ENCODE measurements at regions not wholly inside any gene's neighbourhood (a gene's known extent, or its start where the extent isn't known, plus 50 kb on each side); places are given as distances from the start of the nearest gene placed in this dataset.
"Not testable (repeated sequence)": the region's sequence is repeated elsewhere in the genome, so short reads cannot be mapped to it uniquely, and the experiment has no call there.

DNA sequence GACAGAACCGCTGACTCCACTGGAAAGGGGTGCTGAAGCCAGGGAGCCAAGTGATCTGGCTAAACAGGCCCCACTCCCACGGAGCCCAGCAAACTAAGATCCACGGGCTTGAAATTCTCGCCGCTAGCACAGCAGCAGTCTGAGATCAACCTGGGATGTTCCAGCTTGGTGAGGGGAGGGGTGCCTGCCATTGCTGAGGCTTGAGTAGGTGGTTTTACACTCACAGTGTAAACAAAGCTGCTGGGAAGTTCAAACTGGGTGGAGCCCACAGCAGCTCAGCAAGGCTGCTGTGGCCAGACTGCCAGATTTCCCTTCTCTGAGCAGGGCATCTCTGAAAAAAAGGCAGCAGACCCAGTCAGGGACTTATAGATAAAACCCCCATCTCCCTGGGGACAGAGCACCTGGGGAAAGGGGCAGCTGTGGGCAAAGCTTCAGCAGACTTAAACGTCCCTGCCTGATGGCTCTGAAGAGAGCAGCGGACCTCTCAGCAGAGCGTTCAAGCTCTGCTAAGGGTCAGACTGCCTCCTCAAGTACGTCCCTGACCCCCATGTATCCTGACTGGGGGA is 101.8 kb downstream of the HNRNPD start:
- ATAC-seq; H3K27me3 Mint-ChIP-seq; H3K36me3 Mint-ChIP-seq (ENCODE audit: low read depth); H3K9me3 Mint-ChIP-seq (ENCODE audit: low read depth); POLR2A ChIA-PET; H3K27ac Mint-ChIP-seq; H3K4me3 Mint-ChIP-seq; intact Hi-C loops (cut with DNase I, micrococcal nuclease): not testable (repeated sequence)
- H3K4me1 Mint-ChIP-seq: peaks cover 33% of the 10 kb centered on the region
- CTCF ChIA-PET: interaction anchor here (0.9 to 4.4 kb wide), 3 partner anchors 11 to 13 kb away, joined by 3 to 36 read pairs (median 6); no protein-coding TSS in a partner anchor
- peak; percentile 18 for DNase-seq

DNA sequence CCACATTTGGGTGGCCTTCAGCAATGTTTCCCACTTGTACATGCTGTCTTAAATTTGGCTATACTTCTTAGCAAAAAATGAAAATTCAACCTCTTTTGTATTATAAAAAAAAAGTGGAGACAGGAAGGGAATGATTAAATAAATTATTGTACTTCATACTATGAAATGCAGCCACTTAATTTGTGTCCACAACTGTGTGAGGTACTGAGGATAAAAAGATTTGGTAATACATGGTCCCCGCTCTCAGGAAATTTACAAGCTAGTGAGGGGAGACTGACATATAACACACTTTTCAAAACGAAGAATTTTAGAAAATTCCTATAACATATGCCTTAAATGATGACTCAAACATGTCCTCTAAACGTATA is 105.0 kb downstream of the HNRNPD start:
- Mint-ChIP-seq H3K27ac (no peak overlapping the region), H3K36me3 (ENCODE audit: low read depth) (no peaks in the 10 kb centered on the region), H3K4me3 (no peak overlapping the region), H3K4me1 (peaks cover 23% of the 10 kb centered on the region), H3K27me3 (no peaks in the 10 kb centered on the region), H3K9me3 (ENCODE audit: low read depth) (no peaks in the 10 kb centered on the region)
- CTCF ChIA-PET: interaction anchor here (0.6 to 4.4 kb wide), 19 partner anchors 8 to 872 kb away, joined by 3 to 36 read pairs (median 4); no protein-coding TSS in a partner anchor
- no peak for DNase-seq
- POLR2A ChIA-PET: interaction anchor here (0.6 kb wide), 1 partner anchor 98 kb away, joined by 3 read pairs; no protein-coding TSS in a partner anchor
- intact Hi-C loops (cut with DNase I, micrococcal nuclease): loop anchor here (1.0 to 5.0 kb wide), 4 partner anchors 132 to 863 kb away; no protein-coding TSS in a partner anchor
- ATAC-seq: no peak

GRCh38 chr4:82268050-82268825 is 105.6 kb downstream of the HNRNPD start:
- Mint-ChIP-seq H3K27me3 (no peaks in the 10 kb centered on the region), H3K36me3 (ENCODE audit: low read depth) (no peaks in the 10 kb centered on the region), H3K27ac (no peak overlapping the region), H3K9me3 (ENCODE audit: low read depth) (no peaks in the 10 kb centered on the region), H3K4me1 (peaks cover 22% of the 10 kb centered on the region), H3K4me3 (no peak overlapping the region)
- CTCF ChIA-PET: interaction anchor here (0.6 to 4.4 kb wide), 26 partner anchors 9 to 871 kb away, joined by 3 to 36 read pairs (median 4); no protein-coding TSS in a partner anchor
- intact Hi-C loops (cut with DNase I, micrococcal nuclease): loop anchor here (1.0 to 5.0 kb wide), 4 partner anchors 131 to 862 kb away; no protein-coding TSS in a partner anchor
- POLR2A ChIA-PET: interaction anchor here (0.6 kb wide), 1 partner anchor 98 kb away, joined by 3 read pairs; no protein-coding TSS in a partner anchor
- ATAC-seq (peak; percentile 97), DNase-seq (peak; percentile 68)

DNA sequence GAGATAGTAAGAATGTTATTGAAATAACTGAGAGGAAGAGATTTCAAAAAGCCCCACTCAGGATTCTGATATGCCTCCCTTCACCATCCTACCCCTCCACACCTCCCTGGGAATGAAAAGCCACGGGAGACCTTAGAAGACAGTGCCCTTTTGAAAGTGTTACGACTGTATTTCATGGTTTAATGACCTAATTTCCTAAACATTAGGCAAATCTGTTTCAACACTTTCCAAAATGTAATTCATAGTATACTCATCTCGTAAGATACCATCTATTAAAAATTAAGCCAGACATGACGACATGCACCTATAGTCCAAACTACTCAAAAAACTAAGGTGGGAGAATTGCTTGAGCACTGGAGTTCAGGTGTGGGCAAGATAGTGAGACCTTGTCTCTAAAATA is 106.3 kb downstream of the HNRNPD start:
- Mint-ChIP-seq H3K4me1 (peaks cover 19% of the 10 kb centered on the region), H3K36me3 (ENCODE audit: low read depth) (no peaks in the 10 kb centered on the region), H3K9me3 (ENCODE audit: low read depth) (no peaks in the 10 kb centered on the region), H3K4me3 (no peak overlapping the region), H3K27ac (no peak overlapping the region), H3K27me3 (no peaks in the 10 kb centered on the region)
- intact Hi-C loops (cut with DNase I, micrococcal nuclease): loop anchor here in 1 of 2 experiments (5.0 kb wide), 2 partner anchors 130 to 355 kb away; no protein-coding TSS in a partner anchor
- no peak for DNase-seq
- POLR2A ChIA-PET: no interaction called here
- ATAC-seq: no peak
- CTCF ChIA-PET: interaction anchor here (0.7 to 4.4 kb wide), 11 partner anchors 12 to 871 kb away, joined by 3 to 36 read pairs (median 4); no protein-coding TSS in a partner anchor

GRCh38 chr4:82266345-82266744 is 107.4 kb downstream of the HNRNPD start:
- ChIA-PET CTCF (interaction anchor here (0.7 to 1.3 kb wide), 3 partner anchors 15 to 810 kb away, joined by 3 to 6 read pairs (median 3); no protein-coding TSS in a partner anchor), POLR2A (no interaction called here)
- peaks cover 16% of the 10 kb centered on the region for H3K4me1 Mint-ChIP-seq
- intact Hi-C loops (cut with DNase I, micrococcal nuclease): loop anchor here in 1 of 2 experiments (5.0 kb wide), 2 partner anchors 129 to 354 kb away; no protein-coding TSS in a partner anchor
- H3K9me3 Mint-ChIP-seq (ENCODE audit: low read depth): no peaks in the 10 kb centered on the region
- ATAC-seq (no peak), DNase-seq (no peak)
- H3K27ac Mint-ChIP-seq: no peak overlapping the region
- H3K27me3 Mint-ChIP-seq: no peaks in the 10 kb centered on the region
- H3K4me3 Mint-ChIP-seq: no peak overlapping the region
- no peaks in the 10 kb centered on the region for H3K36me3 Mint-ChIP-seq (ENCODE audit: low read depth)

DNA sequence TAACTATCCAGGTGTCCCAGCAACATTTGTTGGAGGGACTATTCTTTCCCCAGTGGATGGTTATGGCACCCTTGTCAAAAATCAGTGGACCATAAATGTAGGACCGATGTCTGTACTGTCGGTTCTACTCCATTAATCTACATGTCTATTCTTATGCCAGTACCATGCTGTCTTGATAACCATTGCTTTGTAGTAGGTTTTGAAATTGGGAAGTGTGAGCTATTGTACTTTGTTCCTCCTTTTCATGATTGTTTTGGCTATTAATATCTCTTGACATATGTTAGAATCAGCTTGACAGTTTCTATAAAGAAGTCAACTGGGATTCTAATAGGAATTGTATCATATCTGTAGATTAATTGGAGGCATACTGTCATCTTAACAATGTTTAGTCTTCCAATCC is 112.7 kb downstream of the HNRNPD start:
- H3K36me3 Mint-ChIP-seq (ENCODE audit: low read depth): no peaks in the 10 kb centered on the region
- ChIA-PET CTCF (no interaction called here), POLR2A (no interaction called here)
- DNase-seq (no peak), ATAC-seq (no peak)
- no peaks in the 10 kb centered on the region for H3K27me3 Mint-ChIP-seq
- intact Hi-C loops (cut with DNase I, micrococcal nuclease): no loop called here
- no peaks in the 10 kb centered on the region for H3K4me1 Mint-ChIP-seq
- H3K4me3 Mint-ChIP-seq: no peak overlapping the region
- no peak overlapping the region for H3K27ac Mint-ChIP-seq
- no peaks in the 10 kb centered on the region for H3K9me3 Mint-ChIP-seq (ENCODE audit: low read depth)

GRCh38 chr4:82260632-82261031 is 113.2 kb downstream of the HNRNPD start:
- ATAC-seq (no peak), DNase-seq (no peak)
- H3K27ac Mint-ChIP-seq: no peak overlapping the region
- H3K4me1 Mint-ChIP-seq: no peaks in the 10 kb centered on the region
- no peaks in the 10 kb centered on the region for H3K27me3 Mint-ChIP-seq
- H3K4me3 Mint-ChIP-seq: no peak overlapping the region
- H3K9me3 Mint-ChIP-seq (ENCODE audit: low read depth): no peaks in the 10 kb centered on the region
- intact Hi-C loops (cut with DNase I, micrococcal nuclease): no loop called here
- CTCF ChIA-PET: no interaction called here
- H3K36me3 Mint-ChIP-seq (ENCODE audit: low read depth): no peaks in the 10 kb centered on the region
- POLR2A ChIA-PET: no interaction called here

- POLR2A ChIA-PET: no interaction called here
- Mint-ChIP-seq H3K36me3 (ENCODE audit: low read depth) (no peaks in the 10 kb centered on the region), H3K4me3 (no peak overlapping the region), H3K4me1 (no peaks in the 10 kb centered on the region), H3K27ac (no peak overlapping the region), H3K27me3 (no peaks in the 10 kb centered on the region), H3K9me3 (ENCODE audit: low read depth) (no peaks in the 10 kb centered on the region)
- ATAC-seq: no peak
- no peak for DNase-seq
- CTCF ChIA-PET: interaction anchor here (1.1 to 2.7 kb wide), 3 partner anchors 12 to 118 kb away, joined by 3 to 16 read pairs (median 5); no protein-coding TSS in a partner anchor
- intact Hi-C loops (cut with DNase I, micrococcal nuclease): no loop called here
Measured at GRCh38 chr4:82256718-82257117, 117.1 kb downstream of the HNRNPD start.

DNA sequence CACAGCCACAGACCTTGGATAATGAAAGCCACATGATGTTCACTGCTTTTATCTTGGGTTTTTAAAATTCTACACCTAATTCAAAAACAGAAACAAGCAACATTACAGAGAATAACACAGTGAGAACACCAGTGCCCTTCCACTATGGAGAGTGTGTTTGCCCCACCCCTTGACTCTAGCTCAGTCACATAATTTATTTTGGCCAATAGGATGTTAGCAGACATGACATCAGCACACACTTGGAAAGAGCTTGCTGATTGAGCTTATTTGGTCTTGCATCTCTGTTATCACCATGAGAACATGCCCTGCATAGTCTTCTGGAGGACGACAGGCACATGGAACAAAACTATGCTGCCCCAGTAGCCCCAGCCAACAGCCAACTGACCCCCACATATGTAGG is 118.1 kb downstream of the HNRNPD start:
- POLR2A ChIA-PET: no interaction called here
- ATAC-seq: no peak

DNA sequence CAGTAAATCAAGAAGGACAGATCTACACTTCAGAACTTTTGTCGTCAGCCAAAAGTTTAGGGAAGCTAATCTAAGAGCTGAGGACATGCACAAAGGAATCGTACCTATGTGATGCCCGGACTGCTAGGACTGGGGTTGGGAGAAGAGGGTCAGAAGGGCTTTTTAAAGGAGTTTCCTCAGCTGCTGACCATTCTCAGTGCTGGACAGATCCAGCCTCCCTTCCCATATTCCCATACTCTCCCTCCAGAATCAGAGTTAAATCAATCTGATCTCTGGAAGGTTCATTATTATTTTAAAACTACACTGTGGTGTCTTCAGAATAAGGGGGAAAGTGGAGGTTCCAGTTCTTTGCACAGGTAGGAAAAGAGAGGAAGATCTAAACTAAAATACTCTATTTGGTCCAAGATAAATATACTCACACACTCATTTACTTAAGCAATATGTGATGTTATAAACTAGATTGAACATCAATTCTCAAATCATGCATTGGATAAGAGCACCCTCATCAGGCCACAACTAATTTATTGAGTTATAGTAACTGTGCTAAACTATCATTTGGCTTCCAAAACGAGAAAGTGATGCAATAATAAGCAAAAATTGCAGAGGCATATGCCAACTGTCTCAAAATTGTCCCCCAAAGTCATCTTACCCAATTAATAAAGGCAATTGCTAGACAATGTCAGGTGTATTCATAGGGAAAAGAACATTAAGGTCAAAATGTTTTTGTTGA is 124.7 kb downstream of the HNRNPD start:
- DNase-seq (no peak), ATAC-seq (peak; percentile 42)
- H3K36me3 Mint-ChIP-seq (ENCODE audit: low read depth): no peaks in the 10 kb centered on the region
- POLR2A ChIA-PET: no interaction called here
- no peaks in the 10 kb centered on the region for H3K27me3 Mint-ChIP-seq
- peaks cover 6% of the 10 kb centered on the region for H3K4me1 Mint-ChIP-seq
- CTCF ChIA-PET: no interaction called here
- H3K4me3 Mint-ChIP-seq: no peak overlapping the region
- intact Hi-C loops (cut with DNase I, micrococcal nuclease): no loop called here
- no peaks in the 10 kb centered on the region for H3K9me3 Mint-ChIP-seq (ENCODE audit: low read depth)
- peak overlapping the region; percentile 58 for H3K27ac Mint-ChIP-seq

More for the DNA sequence above, 118.1 kb downstream of the HNRNPD start:
- H3K36me3 Mint-ChIP-seq (ENCODE audit: low read depth): no peaks in the 10 kb centered on the region
- no peaks in the 10 kb centered on the region for H3K9me3 Mint-ChIP-seq (ENCODE audit: low read depth)
- no peaks in the 10 kb centered on the region for H3K27me3 Mint-ChIP-seq
- no peak for DNase-seq
- no peak overlapping the region for H3K4me3 Mint-ChIP-seq
- intact Hi-C loops (cut with DNase I, micrococcal nuclease): no loop called here
- CTCF ChIA-PET: interaction anchor here (1.2 to 2.7 kb wide), 3 partner anchors 13 to 855 kb away, joined by 3 to 16 read pairs (median 4); no protein-coding TSS in a partner anchor
- no peaks in the 10 kb centered on the region for H3K4me1 Mint-ChIP-seq
- H3K27ac Mint-ChIP-seq: no peak overlapping the region

GRCh38 chr4:82247629-82248028 is 126.2 kb downstream of the HNRNPD start:
- Mint-ChIP-seq H3K36me3 (ENCODE audit: low read depth) (no peaks in the 10 kb centered on the region), H3K27ac (no peak overlapping the region), H3K4me3 (no peak overlapping the region), H3K4me1 (peaks cover 6% of the 10 kb centered on the region), H3K9me3 (ENCODE audit: low read depth) (no peaks in the 10 kb centered on the region), H3K27me3 (no peaks in the 10 kb centered on the region)
- POLR2A ChIA-PET: interaction anchor here (0.6 kb wide), 1 partner anchor 46 kb away, joined by 3 read pairs; no protein-coding TSS in a partner anchor
- DNase-seq (no peak), ATAC-seq (no peak)
- CTCF ChIA-PET: interaction anchor here (0.6 to 0.7 kb wide), 3 partner anchors 295 to 794 kb away, joined by 3 read pairs; no protein-coding TSS in a partner anchor
- intact Hi-C loops (cut with DNase I, micrococcal nuclease): no loop called here

All from activated CD4-positive, alpha-beta T cell treated with anti-CD3 and anti-CD28 coated beads for 36 hours (primary cell).